ENCODE measurements at regions not wholly inside any gene's neighbourhood (a gene's known extent, or its start where the extent isn't known, plus 50 kb on each side); places are given as distances from the start of the nearest gene placed in this dataset.
"Not testable (repeated sequence)": the region's sequence is repeated elsewhere in the genome, so short reads cannot be mapped to it uniquely, and the experiment has no call there.

DNA sequence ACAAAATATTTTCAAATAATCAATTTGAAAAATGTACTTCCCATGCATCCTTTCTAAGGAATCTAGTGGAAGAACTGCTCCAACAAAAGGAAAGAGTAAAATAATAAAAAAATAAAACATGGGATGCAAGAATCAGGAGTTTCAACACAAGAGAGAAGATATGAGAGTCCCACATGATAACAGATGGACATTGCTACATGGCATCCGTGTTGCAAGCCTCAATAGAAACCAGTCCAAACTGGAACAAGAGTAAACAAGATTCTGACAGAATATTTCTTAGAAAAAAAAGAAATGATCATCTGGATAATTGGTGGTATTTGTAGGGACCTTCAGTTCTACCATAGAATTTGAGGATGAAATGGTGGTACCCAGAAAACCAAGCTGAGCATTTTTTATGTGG, 186.8 kb downstream of the FRK start:
- no peak for DNase-seq

DNA sequence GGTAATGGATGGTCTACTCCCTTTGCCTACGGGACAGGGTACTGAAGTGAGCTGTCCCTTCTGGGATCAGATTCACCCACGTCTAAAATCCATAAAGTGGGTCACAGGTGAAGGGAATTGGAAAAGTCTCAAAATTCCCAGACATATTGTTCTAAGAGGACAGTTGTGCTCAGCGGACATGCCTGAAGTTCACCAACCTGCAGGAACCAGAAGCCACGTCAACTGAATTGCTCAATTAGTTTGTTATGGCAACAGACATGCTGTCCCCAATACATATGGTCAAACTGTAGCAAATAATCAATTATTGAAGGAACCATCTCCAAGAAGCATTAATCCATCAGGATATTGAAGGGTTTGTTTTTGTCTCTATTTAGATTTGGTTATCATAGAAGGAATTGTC, 190.2 kb downstream of the FRK start:
- DNase-seq, result no peak

DNA sequence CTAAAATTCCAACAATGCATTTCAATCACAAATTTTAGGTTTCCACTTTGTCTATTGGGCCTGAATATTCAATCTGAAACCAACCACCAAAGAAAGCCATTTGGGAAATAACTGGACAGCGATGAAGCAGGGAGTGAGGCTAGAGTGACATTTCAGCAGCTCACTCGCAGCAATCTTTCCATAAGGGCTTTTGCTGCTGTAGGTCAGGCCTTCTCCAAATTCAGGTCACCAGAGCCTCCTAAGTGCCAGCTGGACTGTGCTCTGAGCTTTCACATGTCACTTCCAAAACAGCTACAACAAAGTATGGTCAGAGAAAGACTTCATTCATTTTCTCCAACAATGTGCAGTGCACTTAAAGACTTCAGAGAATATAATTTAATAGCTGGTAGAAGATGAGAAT, 194.8 kb downstream of the FRK start:
- no peak for DNase-seq

DNA sequence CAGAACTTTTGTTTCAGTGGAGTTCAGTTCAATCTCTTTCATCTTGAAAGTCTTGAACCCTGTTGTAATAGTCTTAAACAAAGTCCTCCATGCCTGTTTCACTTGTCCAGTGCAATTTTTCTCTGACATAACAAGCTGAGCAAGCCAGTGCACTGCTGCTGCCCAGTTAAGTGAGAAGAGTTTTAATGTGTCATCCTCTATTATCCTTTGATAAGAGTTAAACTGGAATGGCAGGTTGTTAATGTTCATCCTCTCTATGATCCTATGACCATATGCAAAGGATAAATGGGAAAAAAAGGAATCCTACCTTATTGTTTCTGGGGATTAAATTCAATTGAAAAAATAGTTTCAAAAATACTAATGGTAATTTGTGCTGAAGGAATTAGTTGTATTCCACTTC, 197.5 kb downstream of the FRK start:
- DNase-seq, result no peak

GRCh38 chr6:115861658-115862057, 199.0 kb downstream of the FRK start:
- not testable (repeated sequence) for DNase-seq

- DNase-seq, result not testable (repeated sequence)
Observed at GRCh38 chr6:115859577-115859976, 201.1 kb downstream of the FRK start.

DNA sequence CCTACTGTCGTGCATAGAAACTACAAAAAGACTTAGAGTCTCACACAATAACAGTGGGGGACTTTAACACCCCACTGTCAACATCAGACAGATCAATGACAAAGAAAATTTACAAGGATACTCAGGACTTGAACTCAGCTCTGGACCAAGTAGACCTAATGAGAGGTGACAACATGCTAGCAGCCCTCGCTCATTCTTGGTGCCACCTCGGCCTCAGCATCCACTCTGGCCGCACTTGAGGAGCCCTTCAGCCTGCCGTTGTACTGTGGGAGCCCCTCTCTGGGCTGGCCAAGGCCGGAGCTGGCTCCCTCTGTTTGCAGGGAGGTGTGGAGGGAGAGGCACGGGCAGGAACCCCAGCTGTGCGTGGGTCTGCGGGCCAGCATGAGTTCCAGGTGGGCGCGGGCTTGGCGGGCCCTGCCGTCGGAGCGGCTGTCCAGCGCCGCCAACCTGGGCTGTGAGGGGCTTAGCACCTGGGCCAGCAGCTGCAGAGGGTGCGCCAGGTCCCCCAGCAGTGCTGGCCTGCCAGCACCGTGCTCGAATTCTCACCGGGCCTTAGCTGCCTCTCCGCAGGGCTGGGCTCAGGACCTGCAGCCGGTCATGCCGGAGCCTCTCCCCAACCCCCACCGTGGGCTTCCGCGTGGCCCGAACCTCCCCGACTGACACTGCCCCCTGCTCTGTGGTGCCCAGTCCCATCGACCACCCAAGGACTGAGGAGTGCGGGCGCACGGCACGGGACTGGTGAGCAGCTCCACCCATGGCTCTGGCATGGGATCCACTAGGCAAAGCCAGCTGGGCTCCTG, 205.6 kb downstream of the FRK start:
- DNase-seq, result no peak

- no peak for DNase-seq
Observed at GRCh38 chr6:115847671-115848070, 213.0 kb downstream of the FRK start.

- DNase-seq, result no peak
Observed at GRCh38 chr6:115843945-115844344, 216.7 kb downstream of the FRK start.

DNA sequence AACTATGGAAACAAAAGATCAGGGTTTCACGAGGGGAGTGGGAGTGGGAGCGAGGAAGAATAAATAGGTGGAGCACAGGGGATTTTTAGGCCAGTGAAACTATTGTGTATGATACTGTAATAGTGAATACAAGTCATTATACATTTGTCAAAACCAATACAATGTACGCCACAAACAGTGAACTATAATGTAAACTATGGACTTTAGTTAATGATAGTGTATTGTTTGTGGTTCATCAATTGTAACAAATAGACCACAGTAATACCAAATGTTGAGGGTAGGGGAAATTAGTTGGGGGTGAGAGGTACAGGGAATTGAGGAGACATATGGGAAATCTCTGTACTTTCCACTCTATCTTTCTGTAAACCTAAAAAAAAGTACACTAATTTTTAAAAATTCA, 218.4 kb downstream of the FRK start:
- DNase-seq, result no peak

GRCh38 chr6:115839583-115840181, 221.0 kb downstream of the FRK start:
- no peak for DNase-seq

DNA sequence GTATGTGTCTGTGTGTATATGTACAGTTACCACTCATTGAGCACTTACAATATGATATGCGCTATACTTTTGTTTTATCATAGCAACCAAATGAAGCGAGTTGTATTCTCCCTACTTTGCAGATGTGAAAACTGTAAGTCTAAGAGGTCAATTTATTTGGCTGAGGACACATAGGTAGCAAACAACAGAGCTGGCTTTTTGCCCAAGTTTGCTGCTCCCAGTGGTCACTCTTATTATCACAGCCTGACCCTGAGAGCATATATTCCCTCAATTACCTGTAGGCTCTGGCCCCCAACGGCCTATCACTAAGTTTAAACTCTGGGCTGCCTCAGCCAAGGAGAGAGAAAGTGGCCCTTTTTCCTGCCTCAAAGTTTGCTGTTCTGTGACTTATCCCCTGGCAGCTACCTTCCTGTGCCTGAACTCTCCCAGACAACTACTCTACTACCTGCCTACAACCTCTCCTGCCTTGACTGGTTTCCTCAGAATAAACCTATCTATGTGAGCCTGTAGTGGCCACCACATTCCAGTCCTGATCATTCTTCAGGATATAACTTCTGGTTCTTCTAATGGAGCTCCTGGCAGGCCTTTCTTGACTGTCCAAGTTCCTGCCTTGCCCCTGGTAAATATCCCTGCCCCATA, 221.8 kb downstream of the FRK start:
- DNase-seq, result no peak

DNA sequence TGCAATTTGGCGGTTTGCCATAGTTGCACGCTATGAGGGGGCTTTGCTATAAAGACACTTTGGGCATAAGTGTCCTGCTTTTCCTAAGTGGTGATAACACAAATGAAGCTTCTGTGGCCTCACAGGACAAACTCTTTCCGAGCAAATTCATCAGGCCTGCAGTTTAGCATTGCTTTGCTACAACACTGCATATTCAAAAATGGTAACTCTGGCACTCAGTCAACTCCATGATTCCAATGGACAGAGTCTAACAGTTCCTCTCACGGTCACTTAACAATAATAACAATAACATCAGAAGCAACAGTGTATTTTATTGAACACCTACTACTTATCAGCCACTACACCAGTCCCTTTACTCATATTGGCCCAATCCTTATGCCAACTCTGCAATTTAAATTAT, 222.5 kb downstream of the FRK start:
- DNase-seq, result no peak

GRCh38 chr6:115836374-115836773, 224.3 kb downstream of the FRK start:
- not testable (repeated sequence) for DNase-seq

DNA sequence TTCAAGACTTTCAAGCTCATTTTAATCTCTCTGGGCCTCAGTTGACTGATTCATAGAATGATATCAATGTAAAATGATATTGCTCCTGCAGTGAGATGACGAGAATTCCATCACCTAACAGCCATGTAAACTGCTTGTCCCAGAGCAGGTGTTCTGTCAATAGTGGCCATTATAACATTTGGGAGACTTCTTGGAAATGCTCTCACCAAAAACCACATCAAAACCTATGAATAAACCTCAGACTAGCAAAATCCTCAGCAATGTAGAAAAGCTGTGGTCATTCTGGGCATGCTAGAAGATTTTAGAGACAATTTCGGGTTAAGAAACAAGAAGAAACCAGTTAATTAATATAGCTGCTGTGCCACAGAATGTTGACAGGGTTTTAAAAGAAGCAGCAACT, 225.4 kb downstream of the FRK start:
- DNase-seq, result no peak

- DNase-seq, result not testable (repeated sequence)
Observed at GRCh38 chr6:115834542-115834941, 226.1 kb downstream of the FRK start.

GRCh38 chr6:115832786-115833185, 227.9 kb downstream of the FRK start:
- DNase-seq, result no peak

GRCh38 chr6:115832186-115832585, 228.5 kb downstream of the FRK start:
- no peak for DNase-seq

DNA sequence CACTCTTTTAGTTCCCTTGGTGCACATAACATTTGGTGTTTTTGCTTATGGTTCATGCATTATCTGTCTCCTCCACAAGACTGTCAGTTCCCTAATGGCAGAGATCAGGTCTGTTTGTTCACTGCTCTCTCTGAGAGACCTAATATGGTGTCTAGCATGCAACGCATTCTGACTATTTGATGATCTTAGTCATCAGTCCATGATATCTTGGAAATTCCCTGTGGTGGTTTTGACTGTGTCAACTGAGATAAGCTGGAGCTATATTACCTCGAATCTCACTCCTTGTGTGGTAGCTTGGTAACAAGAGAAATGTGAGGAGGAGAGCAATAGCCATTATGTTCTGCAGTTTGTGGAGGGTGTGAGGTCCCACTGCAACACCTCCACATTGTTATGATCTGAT, 229.8 kb downstream of the FRK start:
- DNase-seq, result no peak

DNA sequence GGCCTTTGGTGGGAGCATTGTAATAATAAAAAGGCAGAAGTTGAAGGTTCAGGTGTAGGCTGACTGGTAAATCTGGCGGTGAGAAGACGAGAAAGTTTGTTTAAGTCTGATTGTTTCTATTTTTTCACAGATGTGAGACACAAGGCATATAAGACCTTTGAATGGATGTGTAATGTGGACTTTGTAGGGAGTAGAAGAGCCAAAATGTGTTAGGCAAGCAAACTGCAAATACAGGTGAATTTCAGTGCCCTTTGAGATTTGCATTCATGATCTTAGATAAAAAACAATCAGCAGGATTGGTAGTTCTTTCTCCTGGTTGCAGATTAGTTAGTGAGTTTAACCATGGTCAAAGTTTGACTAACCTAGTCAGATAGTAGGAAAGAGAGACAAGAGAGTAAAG, 238.9 kb downstream of the FRK start:
- DNase-seq, result no peak

DNA sequence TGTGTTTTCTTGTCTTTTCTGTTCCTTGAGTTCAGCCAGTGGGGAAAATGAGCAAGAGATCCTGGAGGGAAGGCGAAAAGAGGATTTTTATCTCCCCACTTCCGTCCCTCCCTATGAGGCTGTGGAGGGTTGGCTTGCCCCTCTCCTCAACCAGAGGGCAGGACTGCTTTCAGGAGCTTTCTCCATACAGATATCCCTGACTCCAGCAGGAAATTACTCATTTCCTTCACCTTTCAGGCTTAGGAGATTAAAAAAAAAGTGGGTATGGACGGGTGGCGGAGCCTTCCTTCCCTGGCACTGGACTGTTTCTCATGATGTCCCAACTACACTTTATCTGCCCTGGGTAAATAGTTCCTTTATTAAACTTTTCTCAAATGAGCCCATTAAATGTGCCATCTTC, 241.2 kb downstream of the FRK start:
- no peak for DNase-seq

DNA sequence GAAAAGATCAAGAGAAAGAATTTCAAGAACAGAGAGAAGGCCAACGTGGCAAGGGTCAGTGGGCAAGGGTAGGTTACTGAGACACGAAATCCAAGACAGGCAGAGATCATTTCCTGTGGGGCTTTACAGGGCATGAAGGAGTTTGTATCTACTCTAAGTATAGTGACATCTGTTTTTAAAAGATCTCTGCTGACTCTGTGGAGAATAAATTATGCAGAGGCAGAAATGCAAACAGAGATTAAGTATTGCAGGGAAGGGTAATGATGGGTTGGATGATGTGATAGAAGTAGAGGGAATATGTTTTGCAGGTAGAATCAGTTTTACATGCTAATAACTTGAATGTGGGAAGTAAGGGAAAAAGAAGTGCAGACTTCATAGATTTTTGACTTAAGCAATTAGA, 243.5 kb downstream of the FRK start:
- DNase-seq, result no peak

- no peak for DNase-seq
Observed at GRCh38 chr6:115814907-115815306, 245.8 kb downstream of the FRK start.

DNA sequence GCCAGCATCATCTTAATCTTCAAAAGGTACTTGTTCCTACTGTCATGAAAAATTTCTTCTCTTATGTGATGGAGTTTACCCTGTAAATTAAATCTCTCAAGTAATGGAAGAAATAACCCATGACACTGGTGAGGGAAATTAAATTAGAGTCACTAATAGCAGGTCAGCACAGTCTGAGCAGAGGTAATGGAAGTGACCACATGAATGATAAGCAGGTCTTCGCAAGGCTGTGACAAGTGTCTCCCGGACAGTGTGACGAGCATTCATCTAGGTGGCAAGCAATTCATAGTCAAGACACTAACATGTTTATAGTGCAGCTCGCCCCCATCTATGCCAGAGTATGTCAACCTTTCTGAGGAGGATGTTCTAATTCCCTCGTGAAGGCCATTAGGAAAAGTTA, 249.2 kb downstream of the FRK start:
- no peak for DNase-seq
